Upper lobe of left lung (tissue), 6 donors: ENCODE measurements at regions not wholly inside any gene's neighbourhood (a gene's known extent, or its start where the extent isn't known, plus 50 kb on each side); places are given as distances from the start of the nearest gene placed in this dataset.
"Not testable (repeated sequence)": the region's sequence is repeated elsewhere in the genome, so short reads cannot be mapped to it uniquely, and the experiment has no call there.

Experiments used
- ATAC-seq, 2 donors: fragments of 200-7000 bp; cut with Tn5 transposase; one replicate each; pipeline ENCODE4 v1.9.1; 2022; ENCODE audit warnings: mild to moderate bottlenecking in 2 of 2, moderate library complexity in 2 of 2; ENCODE audit not compliant: low FRiP score in 2 of 2
- DNase-seq, 2 donors: peaks; one replicate each; pipeline ENCODE4 v3.0.0-alpha.2; 2019 to 2020
- H3K27ac ChIP-seq, 4 donors: fragments of 200-600 bp; sonication (generic); one replicate each; pipeline ENCODE4 v1.5.1; 2016 to 2019
- H3K27me3 ChIP-seq, 4 donors: fragments of 200-600 bp; sonication (generic); one replicate each; pipeline ENCODE4 v1.5.1; 2017 to 2019
- H3K36me3 ChIP-seq, 4 donors: fragments of 200-600 bp; sonication (generic); one replicate each; pipeline ENCODE4 v1.5.1; 2016 to 2019
- H3K4me1 ChIP-seq, 4 donors: fragments of 200-600 bp; sonication (generic); one replicate each; pipeline ENCODE4 v1.5.1; 2018 to 2019
- H3K4me3 ChIP-seq, 4 donors: fragments of 200-600 bp; sonication (generic); one replicate each; pipeline ENCODE4 v1.5.1; 2017 to 2019; ENCODE audit warnings: mild to moderate bottlenecking in 2 of 4, moderate library complexity in 1 of 4
- H3K9me3 ChIP-seq, 4 donors: fragments of 200-600 bp; sonication (generic); one replicate each; pipeline ENCODE4 v1.5.1; 2018 to 2019
- EP300 ChIP-seq, 4 donors: sonication (generic); formaldehyde crosslinking; IDR thresholded peaks; one replicate each; pipeline ENCODE4 v1.5.1; 2017; ENCODE audit warnings: antibody characterized with exemption in 4 of 4, control low read depth in 2 of 4
- POLR2A ChIP-seq, 4 donors: fragments of 450-650 bp; IDR thresholded peaks; one replicate each; pipeline ENCODE4 v1.5.1; 2016 to 2017; ENCODE audit warnings: antibody characterized with exemption in 4 of 4, mild to moderate bottlenecking in 2 of 4
- POLR2AphosphoS5 ChIP-seq, 2 donors: sonication (generic); formaldehyde crosslinking; IDR thresholded peaks; one replicate each; pipeline ENCODE4 v1.5.1; 2017; ENCODE audit warnings: antibody characterized with exemption in 2 of 2
- WGBS, 2 donors: methylation state at CpG; one replicate each; pipeline ENCODE4 v1.1.5; 2017 to 2018; 5-methylcytosine and 5-hydroxymethylcytosine counted together
- TF ChIP-seq, protein P1 (sequence below), 6 experiments: fragments of 450-650 bp in 4 of 6; fragments of 200-600 bp in 2 of 6; sonication (generic) in 2 of 6; IDR thresholded peaks; one replicate each; pipeline ENCODE4 v1.5.1; 2016 to 2019; ENCODE audit warnings: antibody characterized with exemption in 6 of 6
- donor health status: DM: no; HTN: no; CAD: no; lungs with moderate emphysema.
- donor health status: DM: no; HTN: yes; CAD: no; lungs with severe emphysema.

DNA sequence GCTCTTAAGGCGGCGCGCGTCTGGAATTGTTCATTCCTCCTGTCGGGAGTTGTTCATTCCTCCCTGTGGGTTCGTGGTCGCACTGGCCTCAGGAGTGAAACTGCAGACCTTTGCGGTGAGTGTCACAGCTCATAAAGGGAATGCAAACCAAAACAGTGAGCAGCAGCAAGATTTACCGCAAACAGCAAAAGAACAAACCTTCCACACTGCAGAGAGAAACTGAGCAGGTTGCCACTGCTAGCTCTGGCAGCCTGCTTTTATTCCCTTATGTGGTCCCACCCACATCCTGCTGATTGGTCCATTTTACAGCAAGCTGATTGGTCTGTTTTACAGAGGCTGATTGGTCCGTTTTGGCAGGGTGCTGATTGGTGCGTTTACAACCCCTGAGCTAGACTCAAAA, 1365.3 kb upstream of the WWC1 start:
- no peak for ATAC-seq
- TF ChIP-seq POLR2AphosphoS5 (IDR thresholded peaks at IDR 0.05) (no peak), POLR2A (IDR thresholded peaks at IDR 0.05) (no peak), EP300 (IDR thresholded peaks at IDR 0.05) (no peak)
- TF ChIP-seq, protein P1, sequence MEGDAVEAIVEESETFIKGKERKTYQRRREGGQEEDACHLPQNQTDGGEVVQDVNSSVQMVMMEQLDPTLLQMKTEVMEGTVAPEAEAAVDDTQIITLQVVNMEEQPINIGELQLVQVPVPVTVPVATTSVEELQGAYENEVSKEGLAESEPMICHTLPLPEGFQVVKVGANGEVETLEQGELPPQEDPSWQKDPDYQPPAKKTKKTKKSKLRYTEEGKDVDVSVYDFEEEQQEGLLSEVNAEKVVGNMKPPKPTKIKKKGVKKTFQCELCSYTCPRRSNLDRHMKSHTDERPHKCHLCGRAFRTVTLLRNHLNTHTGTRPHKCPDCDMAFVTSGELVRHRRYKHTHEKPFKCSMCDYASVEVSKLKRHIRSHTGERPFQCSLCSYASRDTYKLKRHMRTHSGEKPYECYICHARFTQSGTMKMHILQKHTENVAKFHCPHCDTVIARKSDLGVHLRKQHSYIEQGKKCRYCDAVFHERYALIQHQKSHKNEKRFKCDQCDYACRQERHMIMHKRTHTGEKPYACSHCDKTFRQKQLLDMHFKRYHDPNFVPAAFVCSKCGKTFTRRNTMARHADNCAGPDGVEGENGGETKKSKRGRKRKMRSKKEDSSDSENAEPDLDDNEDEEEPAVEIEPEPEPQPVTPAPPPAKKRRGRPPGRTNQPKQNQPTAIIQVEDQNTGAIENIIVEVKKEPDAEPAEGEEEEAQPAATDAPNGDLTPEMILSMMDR (IDR thresholded peaks at IDR 0.05): no peak
- H3K4me1 ChIP-seq: no peaks in the 10 kb centered on the region
- no peaks in the 10 kb centered on the region for H3K27me3 ChIP-seq
- no peak overlapping the region for H3K4me3 ChIP-seq
- WGBS, 2 donors: 94 to 95% methylated on average over 11 of the region's 11 CpGs
- peaks cover 0 to 12% (median 0%) of the 10 kb centered on the region in 4 donors for H3K9me3 ChIP-seq
- no peak for DNase-seq
- H3K27ac ChIP-seq: no peak overlapping the region
- no peaks in the 10 kb centered on the region for H3K36me3 ChIP-seq

GRCh38 chr5:166926806-166927475, 1364.5 kb upstream of the WWC1 start:
- WGBS, 2 donors: 97 to 98% methylated on average over 25 to 29 of the region's 48 CpGs

DNA sequence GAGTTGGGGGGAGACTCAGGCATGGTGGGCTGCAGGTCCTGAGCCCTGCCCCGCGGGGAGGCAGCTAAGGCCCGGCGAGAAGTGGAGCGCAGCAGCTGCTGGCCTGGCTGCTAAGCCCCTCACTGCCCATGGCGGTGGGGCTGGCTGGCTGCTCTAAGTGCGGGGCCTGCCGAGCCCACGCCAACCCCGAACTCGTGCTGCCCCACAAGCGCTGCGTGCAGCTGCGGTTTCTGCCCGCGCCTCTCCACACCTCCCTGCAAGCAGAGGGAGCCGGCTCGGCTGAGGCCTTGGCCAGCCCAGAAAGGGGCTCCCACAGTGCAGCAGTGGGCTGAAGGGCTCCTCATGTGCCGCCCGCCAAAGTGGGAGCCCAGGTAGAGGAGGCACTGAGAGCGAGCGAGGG, 1355.1 kb upstream of the WWC1 start:
- Histone ChIP-seq H3K36me3 (no peaks in the 10 kb centered on the region), H3K27ac (no peak overlapping the region), H3K4me3 (no peak overlapping the region), H3K4me1 (no peaks in the 10 kb centered on the region), H3K9me3 (no peaks in the 10 kb centered on the region), H3K27me3 (no peaks in the 10 kb centered on the region)
- 94 to 98% methylated on average over 6 to 22 of the region's 22 CpGs for WGBS, 2 donors
- peak in 1 of 2 donors; percentile 59 for DNase-seq
- TF ChIP-seq EP300 (IDR thresholded peaks at IDR 0.05) (no peak), POLR2AphosphoS5 (IDR thresholded peaks at IDR 0.05) (no peak)
- ATAC-seq: no peak

More at GRCh38 chr5:166926806-166927475, 1364.5 kb upstream of the WWC1 start:
- DNase-seq: peak in 1 of 2 donors; percentile 73
- H3K9me3 ChIP-seq: peaks cover 0 to 12% (median 0%) of the 10 kb centered on the region in 4 donors
- H3K4me3 ChIP-seq, H3K36me3 ChIP-seq, H3K4me1 ChIP-seq, H3K27ac ChIP-seq, ATAC-seq, H3K27me3 ChIP-seq: not testable (repeated sequence)

- no peaks in the 10 kb centered on the region for H3K27me3 ChIP-seq
- H3K27ac ChIP-seq: no peak overlapping the region
- H3K36me3 ChIP-seq: no peaks in the 10 kb centered on the region
- 50 to 60% methylated on average over 2 of the region's 2 CpGs for WGBS, 2 donors
- H3K4me1 ChIP-seq: no peaks in the 10 kb centered on the region
- no peak for TF ChIP-seq POLR2A (IDR thresholded peaks at IDR 0.05)
- no peak for TF ChIP-seq POLR2AphosphoS5 (IDR thresholded peaks at IDR 0.05)
- TF ChIP-seq EP300 (IDR thresholded peaks at IDR 0.05): no peak
- TF ChIP-seq, protein P1 (IDR thresholded peaks at IDR 0.05): no peak
- no peak for DNase-seq
- no peak overlapping the region for H3K4me3 ChIP-seq
- no peak for ATAC-seq
- H3K9me3 ChIP-seq: peaks cover 0 to 5% (median 2%) of the 10 kb centered on the region in 4 donors
Measured at GRCh38 chr5:166938071-166938470, 1353.4 kb upstream of the WWC1 start.

- Histone ChIP-seq H3K4me3 (no peak overlapping the region), H3K27me3 (no peaks in the 10 kb centered on the region), H3K27ac (no peak overlapping the region), H3K36me3 (no peaks in the 10 kb centered on the region), H3K4me1 (no peaks in the 10 kb centered on the region), H3K9me3 (peaks cover 0 to 11% (median 5%) of the 10 kb centered on the region in 4 donors)
- DNase-seq: no peak
- no peak for TF ChIP-seq POLR2A (IDR thresholded peaks at IDR 0.05)
- TF ChIP-seq, protein P1 (IDR thresholded peaks at IDR 0.05): no peak
- TF ChIP-seq EP300 (IDR thresholded peaks at IDR 0.05): no peak
- TF ChIP-seq POLR2AphosphoS5 (IDR thresholded peaks at IDR 0.05): no peak
- 90 to 100% methylated on average over 1 of the region's 1 CpG for whole genome bisulfite sequencing, 2 donors
- ATAC-seq: no peak
Measured at GRCh38 chr5:166942948-166943347, 1348.5 kb upstream of the WWC1 start.

DNA sequence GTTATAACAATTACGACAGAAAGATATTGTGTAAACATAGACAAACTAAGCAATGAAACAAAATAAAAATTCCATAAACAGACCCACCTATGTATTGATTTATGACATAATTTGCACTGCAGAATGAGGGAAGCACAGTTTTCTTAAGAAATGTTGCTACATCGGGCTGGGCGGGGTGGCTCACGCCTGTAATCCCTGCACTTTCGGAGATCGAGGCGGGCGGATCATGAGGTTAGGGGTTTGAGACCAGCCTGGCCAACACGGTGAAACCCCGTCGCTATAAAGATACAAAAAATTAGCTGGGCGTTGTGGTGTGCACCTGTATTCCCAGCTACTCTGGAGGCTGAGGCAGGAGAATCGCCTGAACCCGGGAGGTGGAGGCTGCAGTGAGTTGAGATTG, 1344.4 kb upstream of the WWC1 start:
- H3K4me1 ChIP-seq: no peaks in the 10 kb centered on the region
- ATAC-seq (no peak), DNase-seq (no peak)
- no peak overlapping the region for H3K4me3 ChIP-seq
- TF ChIP-seq POLR2A (IDR thresholded peaks at IDR 0.05) (no peak), POLR2AphosphoS5 (IDR thresholded peaks at IDR 0.05) (no peak)
- peaks cover 0 to 11% (median 5%) of the 10 kb centered on the region in 4 donors for H3K9me3 ChIP-seq
- H3K27ac ChIP-seq: no peak overlapping the region
- WGBS, 2 donors: 88 to 94% methylated on average over 14 of the region's 14 CpGs
- no peaks in the 10 kb centered on the region for H3K27me3 ChIP-seq
- no peaks in the 10 kb centered on the region for H3K36me3 ChIP-seq
